22Rv1 (cell line): ENCODE measurements at regions not wholly inside any gene's neighbourhood (a gene's known extent, or its start where the extent isn't known, plus 50 kb on each side); places are given as distances from the start of the nearest gene placed in this dataset.

Source experiments
- CTCF ChIP-seq: fragments of 450-650 bp; IDR thresholded peaks from 2 replicates; pipeline ENCODE4 v1.5.1; 2017; ENCODE audit warnings: mild to moderate bottlenecking
- ZFX ChIP-seq: fragments of 450-650 bp; IDR thresholded peaks from 2 replicates; pipeline ENCODE4 v1.6.1; 2017; ENCODE audit warnings: antibody characterized with exemption, borderline replicate concordance

DNA sequence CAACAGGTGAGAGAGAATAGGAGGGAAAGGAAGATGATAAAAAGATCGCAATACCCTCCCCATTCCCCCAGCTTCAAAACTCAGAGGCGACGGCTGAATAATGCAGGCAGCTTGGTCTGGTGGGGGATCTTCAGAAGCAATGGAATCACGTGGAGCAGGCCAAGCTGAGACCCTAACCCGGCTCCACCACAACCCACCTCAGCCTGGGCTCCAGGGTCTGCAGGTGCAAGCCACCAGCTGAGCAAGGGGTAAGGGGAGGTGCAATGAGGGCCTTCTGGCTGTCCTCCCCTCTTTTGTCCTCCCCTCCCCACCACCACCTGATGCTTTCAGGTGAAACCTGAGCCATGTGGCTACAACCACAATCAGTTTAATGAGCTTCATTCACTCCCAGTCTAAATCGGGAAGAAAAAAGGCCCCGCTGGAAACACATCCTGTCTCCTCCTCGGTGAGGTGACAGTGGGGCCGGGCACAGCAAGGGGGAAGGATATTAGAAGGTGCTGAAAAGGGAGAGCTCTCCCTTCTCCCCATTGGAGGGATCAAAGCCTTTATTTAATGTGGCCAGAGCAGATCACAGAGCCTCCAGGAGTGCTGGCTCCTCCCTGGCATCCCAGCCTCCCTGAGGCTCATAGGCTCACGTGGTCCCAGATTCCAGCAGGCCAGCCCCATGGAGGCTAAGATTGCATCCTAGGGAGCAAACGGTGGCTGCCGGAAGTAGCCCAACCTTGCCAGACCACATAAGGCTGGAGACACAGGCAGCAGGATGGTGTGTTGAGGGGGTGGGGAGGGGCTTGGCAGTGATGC is 261.0 kb downstream of the SOX9 start:
- no peak for TF ChIP-seq CTCF
- no peak for TF ChIP-seq ZFX
